ENCODE measurements at regions not wholly inside any gene's neighbourhood (a gene's known extent, or its start where the extent isn't known, plus 50 kb on each side); places are given as distances from the start of the nearest gene placed in this dataset.

GRCh38 chr9:99549441-99549840 is 272.2 kb upstream of the NR4A3 start:
- Histone ChIP-seq H3K4me2 (no peak overlapping the region), H2AFZ (ENCODE audit: low read depth) (no peak overlapping the region), H3K9me3 (no peaks in the 10 kb centered on the region), H3K9ac (no peak overlapping the region), H4K20me1 (ENCODE audit: insufficient read depth) (no peaks in the 10 kb centered on the region), H3K9me2 (no peaks in the 10 kb centered on the region), H3K79me2 (ENCODE audit: insufficient read depth) (no peaks in the 10 kb centered on the region), H3F3A (replicated peaks; ENCODE audit: insufficient read depth) (no peaks in the 10 kb centered on the region), H3K4me1 (ENCODE audit: control insufficient read depth in 1 of 2, insufficient read depth in 2 of 2, low read depth in 1 of 2, low read length in 1 of 2) (no peaks in the 10 kb centered on the region), H3K27ac (ENCODE audit: low read depth in 2 of 2, low read length in 1 of 2) (no peak overlapping the region), H3K4me3 (ENCODE audit: low read depth in 2 of 2, low read length in 1 of 2) (no peak overlapping the region), H3K36me3 (replicated peaks in 1 of 2; ENCODE audit: control insufficient read depth in 1 of 2, insufficient read depth in 2 of 2, low read length in 1 of 2) (peaks cover 0 to 3% of the 10 kb centered on the region in 2 experiments), H3K27me3 (ENCODE audit: insufficient read depth) (no peaks in the 10 kb centered on the region)
- TF ChIP-seq POLR2AphosphoS5 (IDR thresholded peaks at IDR 0.05; ENCODE audit: low read depth, low read length) = no peak
- no peak for TF ChIP-seq GATA2 (CRISPR knock-in tag; IDR thresholded peaks at IDR 0.05)
- no peak for TF ChIP-seq TEAD4 (IDR thresholded peaks at IDR 0.05; ENCODE audit: borderline replicate concordance, insufficient read depth)
- no peak for TF ChIP-seq MAX (IDR thresholded peaks at IDR 0.05; ENCODE audit: low read depth)
- no peak for TF ChIP-seq EP300 (IDR thresholded peaks at IDR 0.05; ENCODE audit: borderline replicate concordance in 1 of 2, low read depth in 1 of 2, low read length in 1 of 2)
- TF ChIP-seq REST (IDR thresholded peaks at IDR 0.05; ENCODE audit: low read depth, low read length) = 0 out of 2 replicates have a peak, but pooled peaks have one; percentile 45
- no peak for TF ChIP-seq RXRA (IDR thresholded peaks at IDR 0.05; ENCODE audit: borderline replicate concordance, low read depth)
- no peak for TF ChIP-seq RAD21 (IDR thresholded peaks at IDR 0.05; ENCODE audit: low read length)
- TF ChIP-seq MXI1 (IDR thresholded peaks at IDR 0.05; ENCODE audit: low read depth, low read length) = no peak
- ChIA-PET CTCF (no interaction called here), POLR2A (no interaction called here)
- no peak for DNase-seq

GRCh38 chr9:99555792-99556191 is 265.9 kb upstream of the NR4A3 start:
- H3K36me3 ChIP-seq (replicated peaks in 1 of 2; ENCODE audit: control insufficient read depth in 1 of 2, insufficient read depth in 2 of 2, low read length in 1 of 2) = no peaks in the 10 kb centered on the region
- H3K4me2 ChIP-seq = no peak overlapping the region
- ChIA-PET POLR2A (no interaction called here), CTCF (interaction anchor here (1.4 kb wide), 1 partner anchor 20 kb away, joined by 4 read pairs; no protein-coding TSS in a partner anchor)
- H3K79me2 ChIP-seq (ENCODE audit: insufficient read depth) = no peaks in the 10 kb centered on the region
- no peaks in the 10 kb centered on the region for H4K20me1 ChIP-seq (ENCODE audit: insufficient read depth)
- no peaks in the 10 kb centered on the region for H3K27me3 ChIP-seq (ENCODE audit: insufficient read depth)
- no peak for DNase-seq
- H3K9me3 ChIP-seq = no peaks in the 10 kb centered on the region
- no peaks in the 10 kb centered on the region for H3F3A ChIP-seq (replicated peaks; ENCODE audit: insufficient read depth)
- WGBS (ENCODE audit: low lambda C conversion rate) = 39% methylated on average over 4 of the region's 4 CpGs
- H3K9ac ChIP-seq = no peak overlapping the region
- no peak overlapping the region for H2AFZ ChIP-seq (ENCODE audit: low read depth)
- H3K4me3 ChIP-seq (ENCODE audit: low read depth in 2 of 2, low read length in 1 of 2) = no peak overlapping the region
- no peaks in the 10 kb centered on the region for H3K9me2 ChIP-seq
- H3K4me1 ChIP-seq (ENCODE audit: control insufficient read depth in 1 of 2, insufficient read depth in 2 of 2, low read depth in 1 of 2, low read length in 1 of 2) = no peaks in the 10 kb centered on the region
- H3K27ac ChIP-seq (ENCODE audit: low read depth in 2 of 2, low read length in 1 of 2) = no peak overlapping the region
- TF ChIP-seq TEAD4 (IDR thresholded peaks at IDR 0.05; ENCODE audit: borderline replicate concordance, insufficient read depth) = no peak
- no peak for TF ChIP-seq EZH2phosphoT487 (IDR thresholded peaks at IDR 0.05; ENCODE audit: borderline replicate concordance, low read depth)
- TF ChIP-seq GATA2 (CRISPR knock-in tag; IDR thresholded peaks at IDR 0.05) = no peak
- no peak for TF ChIP-seq FOXJ3 (CRISPR knock-in tag; IDR thresholded peaks at IDR 0.05)
- TF ChIP-seq RFX5 (IDR thresholded peaks at IDR 0.05; ENCODE audit: low read length) = no peak
- no peak for TF ChIP-seq RAD21 (IDR thresholded peaks at IDR 0.05; ENCODE audit: low read length)
- no peak for TF ChIP-seq SMC3 (IDR thresholded peaks at IDR 0.05; ENCODE audit: low read depth, low read length)
- TF ChIP-seq IRF3 (IDR thresholded peaks at IDR 0.05; ENCODE audit: low read depth, low read length) = no peak
- TF ChIP-seq MEF2A (IDR thresholded peaks at IDR 0.05; ENCODE audit: borderline replicate concordance, low read depth) = no peak
- TF ChIP-seq NFIC (IDR thresholded peaks at IDR 0.05; ENCODE audit: borderline replicate concordance) = no peak
- TF ChIP-seq MXI1 (IDR thresholded peaks at IDR 0.05; ENCODE audit: low read depth, low read length) = no peak
- no peak for TF ChIP-seq MAX (IDR thresholded peaks at IDR 0.05; ENCODE audit: low read depth)
- no peak for TF ChIP-seq RCOR1 (IDR thresholded peaks at IDR 0.05; ENCODE audit: low read length)
- no peak for TF ChIP-seq CTCF (IDR thresholded peaks at IDR 0.05)
- no peak for TF ChIP-seq ELF1 (IDR thresholded peaks at IDR 0.05)
- no peak for TF ChIP-seq PBX3 (IDR thresholded peaks at IDR 0.05)
- no peak for TF ChIP-seq EP300 (IDR thresholded peaks at IDR 0.05; ENCODE audit: borderline replicate concordance in 1 of 2, low read depth in 1 of 2, low read length in 1 of 2)
